ENCODE measurements at regions not wholly inside any gene's neighbourhood (a gene's known extent, or its start where the extent isn't known, plus 50 kb on each side); places are given as distances from the start of the nearest gene placed in this dataset.

DNA sequence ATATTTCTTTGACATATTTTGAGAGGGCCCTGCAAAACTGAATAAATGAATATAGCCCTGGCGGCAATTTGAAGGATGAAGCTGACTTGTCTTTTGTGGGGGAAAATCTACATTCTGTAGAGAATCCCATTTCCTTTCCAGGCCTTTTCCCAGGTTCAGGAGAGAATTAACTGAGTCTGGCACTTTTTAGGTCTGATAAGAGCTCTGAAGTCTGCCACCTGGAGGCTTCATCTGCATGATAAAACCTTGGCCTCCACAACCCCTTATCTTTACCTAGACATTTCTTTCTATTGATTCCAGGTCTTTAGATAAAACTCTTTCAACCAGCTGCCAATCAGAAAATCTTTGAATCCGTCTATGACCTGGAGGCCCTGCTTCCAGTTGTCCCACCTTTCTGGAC, 299.4 kb downstream of the ETNK1 start:
- DNase-seq (ENCODE audit: low read depth, low spot score), result no peak
- no peak for FAIRE-seq
- Histone ChIP-seq H3K4me1 (ENCODE audit: control insufficient read depth, extremely low read depth, insufficient read depth, low read length) (no peaks in the 10 kb centered on the region), H3K27me3 (ENCODE audit: control insufficient read depth, extremely low read depth, insufficient read depth, low read length) (no peaks in the 10 kb centered on the region), H4K20me1 (ENCODE audit: control insufficient read depth, extremely low read depth, insufficient read depth, low read length) (no peaks in the 10 kb centered on the region), H3K4me3 (ENCODE audit: control insufficient read depth in 2 of 3, extremely low read depth in 1 of 3, insufficient read depth in 2 of 3, low read depth in 1 of 3, low read length in 3 of 3) (no peak overlapping the region), H2AFZ (ENCODE audit: control insufficient read depth, low read length) (no peak overlapping the region), H3K9ac (ENCODE audit: control insufficient read depth, extremely low read depth, insufficient read depth, low read length) (no peak overlapping the region), H3K4me2 (ENCODE audit: control insufficient read depth, extremely low read depth, insufficient read depth, low read depth, low read length) (no peak overlapping the region), H3K79me2 (ENCODE audit: control insufficient read depth, insufficient read depth, low read length) (no peaks in the 10 kb centered on the region), H3K9me1 (ENCODE audit: control insufficient read depth, extremely low read depth, insufficient read depth, low read length) (no peaks in the 10 kb centered on the region), H3K36me3 (ENCODE audit: control insufficient read depth in 2 of 2, extremely low read depth in 1 of 2, insufficient read depth in 2 of 2, low read length in 2 of 2) (no peaks in the 10 kb centered on the region), H3K27ac (ENCODE audit: control insufficient read depth, insufficient read depth, low read length) (no peak overlapping the region), H3K9me3 (ENCODE audit: control insufficient read depth, low read depth, low read length) (no peaks in the 10 kb centered on the region)
- dilution Hi-C loops (cut with MboI; ENCODE audit: extremely low pct_ligation_motif_present, low sequenced_read_pairs), result no loop called here
- no peak for TF ChIP-seq EZH2 (IDR thresholded peaks at IDR 0.05; ENCODE audit: low read length)
- TF ChIP-seq, protein P1, sequence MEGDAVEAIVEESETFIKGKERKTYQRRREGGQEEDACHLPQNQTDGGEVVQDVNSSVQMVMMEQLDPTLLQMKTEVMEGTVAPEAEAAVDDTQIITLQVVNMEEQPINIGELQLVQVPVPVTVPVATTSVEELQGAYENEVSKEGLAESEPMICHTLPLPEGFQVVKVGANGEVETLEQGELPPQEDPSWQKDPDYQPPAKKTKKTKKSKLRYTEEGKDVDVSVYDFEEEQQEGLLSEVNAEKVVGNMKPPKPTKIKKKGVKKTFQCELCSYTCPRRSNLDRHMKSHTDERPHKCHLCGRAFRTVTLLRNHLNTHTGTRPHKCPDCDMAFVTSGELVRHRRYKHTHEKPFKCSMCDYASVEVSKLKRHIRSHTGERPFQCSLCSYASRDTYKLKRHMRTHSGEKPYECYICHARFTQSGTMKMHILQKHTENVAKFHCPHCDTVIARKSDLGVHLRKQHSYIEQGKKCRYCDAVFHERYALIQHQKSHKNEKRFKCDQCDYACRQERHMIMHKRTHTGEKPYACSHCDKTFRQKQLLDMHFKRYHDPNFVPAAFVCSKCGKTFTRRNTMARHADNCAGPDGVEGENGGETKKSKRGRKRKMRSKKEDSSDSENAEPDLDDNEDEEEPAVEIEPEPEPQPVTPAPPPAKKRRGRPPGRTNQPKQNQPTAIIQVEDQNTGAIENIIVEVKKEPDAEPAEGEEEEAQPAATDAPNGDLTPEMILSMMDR (optimal IDR thresholded peaks at IDR 0.05 in 1 of 3, IDR thresholded peaks at IDR 0.05 in 1 of 3, conservative IDR thresholded peaks at IDR 0.05 in 1 of 3; ENCODE audit: extremely low read depth in 1 of 3, insufficient read depth in 2 of 3, low read length in 3 of 3), result peak in 1 of 3 experiments; percentile 1

DNA sequence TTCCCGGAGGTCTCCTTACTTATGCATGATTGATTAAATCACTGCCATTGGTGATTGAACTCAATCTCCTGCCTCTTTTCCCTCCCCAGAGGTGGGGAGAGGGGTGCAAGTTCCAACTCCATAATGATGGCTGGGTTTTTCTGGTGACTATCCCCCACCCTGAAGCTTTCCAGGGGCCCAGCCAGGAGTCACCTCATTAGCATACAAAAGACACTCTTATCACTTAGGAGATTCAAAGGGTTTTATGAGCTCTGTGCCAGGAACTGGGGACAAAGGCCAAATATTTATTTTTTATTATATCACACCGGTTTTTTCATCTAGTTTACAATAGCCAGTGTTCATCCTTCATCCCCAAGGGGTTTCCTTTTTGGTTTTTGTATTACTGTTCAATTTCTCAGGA, 300.7 kb downstream of the ETNK1 start:
- Histone ChIP-seq H3K27ac (ENCODE audit: control insufficient read depth, insufficient read depth, low read length) (no peak overlapping the region), H2AFZ (ENCODE audit: control insufficient read depth, low read length) (no peak overlapping the region), H3K27me3 (ENCODE audit: control insufficient read depth, extremely low read depth, insufficient read depth, low read length) (no peaks in the 10 kb centered on the region), H3K36me3 (ENCODE audit: control insufficient read depth in 2 of 2, extremely low read depth in 1 of 2, insufficient read depth in 2 of 2, low read length in 2 of 2) (no peaks in the 10 kb centered on the region), H3K9ac (ENCODE audit: control insufficient read depth, extremely low read depth, insufficient read depth, low read length) (no peak overlapping the region), H3K79me2 (ENCODE audit: control insufficient read depth, insufficient read depth, low read length) (no peaks in the 10 kb centered on the region), H3K9me3 (ENCODE audit: control insufficient read depth, low read depth, low read length) (no peaks in the 10 kb centered on the region), H3K4me2 (ENCODE audit: control insufficient read depth, extremely low read depth, insufficient read depth, low read depth, low read length) (no peak overlapping the region), H3K9me1 (ENCODE audit: control insufficient read depth, extremely low read depth, insufficient read depth, low read length) (no peaks in the 10 kb centered on the region), H3K4me3 (ENCODE audit: control insufficient read depth in 2 of 3, extremely low read depth in 1 of 3, insufficient read depth in 2 of 3, low read depth in 1 of 3, low read length in 3 of 3) (no peak overlapping the region), H3K4me1 (ENCODE audit: control insufficient read depth, extremely low read depth, insufficient read depth, low read length) (no peaks in the 10 kb centered on the region), H4K20me1 (ENCODE audit: control insufficient read depth, extremely low read depth, insufficient read depth, low read length) (no peaks in the 10 kb centered on the region)
- no peak for DNase-seq (ENCODE audit: low read depth, low spot score)
- dilution Hi-C loops (cut with MboI; ENCODE audit: extremely low pct_ligation_motif_present, low sequenced_read_pairs), result no loop called here
- no peak for FAIRE-seq
- TF ChIP-seq EZH2 (IDR thresholded peaks at IDR 0.05; ENCODE audit: low read length), result no peak
- TF ChIP-seq, protein P1 (optimal IDR thresholded peaks at IDR 0.05 in 1 of 3, IDR thresholded peaks at IDR 0.05 in 1 of 3, conservative IDR thresholded peaks at IDR 0.05 in 1 of 3; ENCODE audit: extremely low read depth in 1 of 3, insufficient read depth in 2 of 3, low read length in 3 of 3), result no peak

Data from keratinocyte (primary cell).